Bronchial epithelial cell (primary cell): ENCODE measurements at regions not wholly inside any gene's neighbourhood (a gene's known extent, or its start where the extent isn't known, plus 50 kb on each side); places are given as distances from the start of the nearest gene placed in this dataset.

Experiments used
- DNase-seq: peaks from one replicate; pipeline ENCODE4 v3.0.0-alpha.2; 2010; ENCODE audit warnings: low read depth
- FAIRE-seq: peaks from 2 replicates; lab custom pipeline; 2011; peaks lifted over from hg19 to GRCh38; lab: Jason Lieb, UNC
- H3K27me3 ChIP-seq: 2 replicates; pipeline ENCODE4 v1.5.1; 2011; ENCODE audit warnings: low read length; ENCODE audit not compliant: control insufficient read depth, insufficient read depth
- H3K36me3 ChIP-seq: 2 replicates; pipeline ENCODE4 v1.5.1; 2011; ENCODE audit warnings: low read length; ENCODE audit not compliant: control insufficient read depth, insufficient read depth
- H3K4me3 ChIP-seq: 2 replicates; pipeline ENCODE4 v1.5.1; 2011; ENCODE audit warnings: mild to moderate bottlenecking, low read depth, low read length, control low read depth
- TF ChIP-seq, protein P1 (sequence below): IDR thresholded peaks from 2 replicates; pipeline ENCODE4 v1.5.1; 2011; ENCODE audit warnings: mild to moderate bottlenecking, moderate library complexity, low read length, control low read depth, inconsistent platforms; ENCODE audit not compliant: insufficient read depth, severe bottlenecking

DNA sequence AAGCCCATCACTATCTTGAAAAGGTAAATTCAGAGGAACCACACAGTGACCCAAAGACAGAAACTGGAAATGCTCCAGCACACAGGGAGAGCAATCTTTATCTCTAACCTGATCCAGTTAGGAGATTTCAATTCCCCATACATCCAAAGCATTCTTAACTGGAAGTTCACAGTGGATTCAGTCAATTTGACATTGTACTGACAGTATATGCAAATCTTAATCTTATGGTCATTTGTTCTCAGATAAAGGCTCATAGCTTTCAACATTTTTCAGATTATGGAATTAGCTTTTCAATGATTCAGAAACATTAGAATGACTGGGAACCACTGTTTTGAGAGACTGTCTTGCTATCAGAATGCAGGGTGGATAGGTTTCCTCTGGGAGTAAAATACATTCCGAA lies 1455.6 kb downstream of the OLFM4 start:
- TF ChIP-seq, protein P1, sequence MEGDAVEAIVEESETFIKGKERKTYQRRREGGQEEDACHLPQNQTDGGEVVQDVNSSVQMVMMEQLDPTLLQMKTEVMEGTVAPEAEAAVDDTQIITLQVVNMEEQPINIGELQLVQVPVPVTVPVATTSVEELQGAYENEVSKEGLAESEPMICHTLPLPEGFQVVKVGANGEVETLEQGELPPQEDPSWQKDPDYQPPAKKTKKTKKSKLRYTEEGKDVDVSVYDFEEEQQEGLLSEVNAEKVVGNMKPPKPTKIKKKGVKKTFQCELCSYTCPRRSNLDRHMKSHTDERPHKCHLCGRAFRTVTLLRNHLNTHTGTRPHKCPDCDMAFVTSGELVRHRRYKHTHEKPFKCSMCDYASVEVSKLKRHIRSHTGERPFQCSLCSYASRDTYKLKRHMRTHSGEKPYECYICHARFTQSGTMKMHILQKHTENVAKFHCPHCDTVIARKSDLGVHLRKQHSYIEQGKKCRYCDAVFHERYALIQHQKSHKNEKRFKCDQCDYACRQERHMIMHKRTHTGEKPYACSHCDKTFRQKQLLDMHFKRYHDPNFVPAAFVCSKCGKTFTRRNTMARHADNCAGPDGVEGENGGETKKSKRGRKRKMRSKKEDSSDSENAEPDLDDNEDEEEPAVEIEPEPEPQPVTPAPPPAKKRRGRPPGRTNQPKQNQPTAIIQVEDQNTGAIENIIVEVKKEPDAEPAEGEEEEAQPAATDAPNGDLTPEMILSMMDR: no peak
- DNase-seq (no peak), FAIRE-seq (no peak)
- Histone ChIP-seq H3K27me3 (no peaks in the 10 kb centered on the region), H3K36me3 (no peaks in the 10 kb centered on the region), H3K4me3 (no peak overlapping the region)

DNA sequence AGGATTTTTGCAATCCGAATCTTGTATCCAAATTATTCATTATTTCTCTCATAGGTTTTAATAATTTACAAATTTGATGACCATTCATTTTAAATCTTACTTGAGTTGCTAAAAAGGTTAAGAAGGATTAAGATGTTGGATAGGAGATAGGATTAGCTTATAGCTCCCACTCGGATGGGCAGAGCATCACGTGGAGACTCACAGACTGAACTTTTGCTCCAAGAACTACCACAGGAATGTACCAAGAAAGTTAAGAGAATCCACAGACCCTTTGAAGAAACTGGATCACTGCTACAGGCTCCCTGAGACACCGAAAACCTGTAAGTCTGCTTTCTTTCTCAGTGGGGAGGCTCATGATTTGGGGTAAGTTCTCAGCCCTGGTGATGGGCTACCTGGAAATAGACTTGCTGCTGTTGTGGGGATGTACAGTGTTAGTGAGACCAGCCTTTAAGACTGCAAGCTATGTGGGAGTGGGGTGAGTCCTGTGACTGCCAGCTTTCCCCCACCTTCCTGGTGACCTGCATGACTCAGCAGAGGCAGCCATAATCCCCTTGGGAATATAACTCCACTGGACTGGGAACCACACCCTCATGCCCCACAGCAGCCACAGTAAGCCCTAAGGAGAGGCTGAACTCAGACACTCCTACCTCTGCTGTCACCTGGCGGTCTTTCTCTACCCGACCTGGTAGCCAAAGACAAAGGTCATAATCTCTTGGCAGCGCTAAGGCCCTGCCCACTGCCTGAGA lies 1458.0 kb downstream of the OLFM4 start:
- FAIRE-seq (no peak), DNase-seq (no peak)
- TF ChIP-seq, protein P1: no peak
- Histone ChIP-seq H3K4me3 (no peak overlapping the region), H3K36me3 (no peaks in the 10 kb centered on the region), H3K27me3 (no peaks in the 10 kb centered on the region)

GRCh38 chr13:54489359-54489758 lies 1460.7 kb downstream of the OLFM4 start:
- no peak for DNase-seq
- Histone ChIP-seq H3K27me3 (no peaks in the 10 kb centered on the region), H3K36me3 (no peaks in the 10 kb centered on the region), H3K4me3 (no peak overlapping the region)
- no peak for FAIRE-seq
- TF ChIP-seq, protein P1: no peak

DNA sequence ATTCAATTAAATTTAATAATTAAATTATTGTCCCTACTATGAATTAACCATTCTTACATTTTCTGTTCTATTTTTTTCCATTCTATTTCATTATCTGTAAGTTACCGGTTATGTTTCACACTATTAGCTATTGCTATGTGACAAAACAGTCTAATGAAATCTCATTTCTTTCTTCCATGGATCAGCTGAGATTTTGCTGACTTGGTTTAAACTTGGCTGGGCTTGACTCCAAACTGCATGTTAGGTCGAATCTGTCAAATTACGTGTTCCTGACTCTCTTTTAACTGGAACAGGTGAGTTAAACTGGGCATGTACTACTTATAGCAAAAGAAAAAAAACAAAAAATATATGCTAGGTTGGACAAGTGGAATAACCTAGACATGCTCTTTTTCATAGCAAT lies 1464.4 kb downstream of the OLFM4 start:
- DNase-seq (no peak), FAIRE-seq (no peak)
- H3K36me3 ChIP-seq: no peaks in the 10 kb centered on the region
- H3K27me3 ChIP-seq: no peaks in the 10 kb centered on the region
- no peak overlapping the region for H3K4me3 ChIP-seq
- TF ChIP-seq, protein P1: no peak

- TF ChIP-seq, protein P1: no peak
- no peak for DNase-seq
- no peak for FAIRE-seq
Measured at GRCh38 chr13:54511366-54511765, 1482.8 kb downstream of the OLFM4 start.

GRCh38 chr13:54513254-54513653 lies 1484.6 kb downstream of the OLFM4 start:
- FAIRE-seq: no peak
- TF ChIP-seq, protein P1: no peak
- no peaks in the 10 kb centered on the region for H3K36me3 ChIP-seq
- DNase-seq: no peak
- H3K27me3 ChIP-seq: no peaks in the 10 kb centered on the region
- no peak overlapping the region for H3K4me3 ChIP-seq

More at GRCh38 chr13:54511366-54511765, 1482.8 kb downstream of the OLFM4 start:
- Histone ChIP-seq H3K4me3 (no peak overlapping the region), H3K27me3 (no peaks in the 10 kb centered on the region), H3K36me3 (no peaks in the 10 kb centered on the region)
